Astrocyte of the cerebellum (primary cell): ENCODE measurements at regions not wholly inside any gene's neighbourhood (a gene's known extent, or its start where the extent isn't known, plus 50 kb on each side); places are given as distances from the start of the nearest gene placed in this dataset.

Experiments
- DNase-seq: peaks from one replicate; pipeline ENCODE4 v3.0.0-alpha.2; 2011; ENCODE audit warnings: low read depth
- H3K4me3 ChIP-seq: 2 replicates; pipeline ENCODE4 v1.5.1; 2011; ENCODE audit warnings: mild to moderate bottlenecking, low read depth, low read length, moderate library complexity
- in situ Hi-C: cut with HindIII; loops from 2 replicates; pipeline ENCODE4 v1.10.0; 2017; ENCODE audit warnings: low sequenced_read_pairs
- TF ChIP-seq, protein P1 (sequence below): IDR thresholded peaks from 2 replicates; pipeline ENCODE4 v1.5.1; 2012; ENCODE audit warnings: low read length, low read depth, moderate library complexity, mild to moderate bottlenecking; ENCODE audit errors: missing control alignments

DNA sequence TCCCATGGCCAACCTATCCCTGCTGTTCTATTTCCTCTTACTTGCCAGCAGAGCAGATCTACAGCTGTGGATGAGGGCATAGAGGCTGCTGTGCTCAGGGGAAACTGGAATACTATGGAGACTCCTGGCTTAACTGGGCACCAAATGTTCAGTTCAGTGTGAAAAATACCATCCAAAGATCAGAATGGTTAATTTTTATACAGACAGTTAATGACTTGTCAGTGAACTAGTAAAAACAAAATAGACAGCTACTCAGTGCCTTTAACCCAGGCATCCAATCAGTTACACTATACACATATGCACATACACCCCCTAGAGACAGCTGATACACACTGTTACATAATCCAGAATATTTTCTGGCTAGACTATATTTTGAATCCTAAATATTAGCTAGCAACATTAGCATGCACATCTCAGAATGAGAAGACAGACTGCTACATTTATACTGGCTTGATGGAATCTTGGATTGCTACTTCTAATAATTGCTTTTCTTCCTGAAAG is 59.1 kb upstream of the WIPF1 start:
- TF ChIP-seq, protein P1, sequence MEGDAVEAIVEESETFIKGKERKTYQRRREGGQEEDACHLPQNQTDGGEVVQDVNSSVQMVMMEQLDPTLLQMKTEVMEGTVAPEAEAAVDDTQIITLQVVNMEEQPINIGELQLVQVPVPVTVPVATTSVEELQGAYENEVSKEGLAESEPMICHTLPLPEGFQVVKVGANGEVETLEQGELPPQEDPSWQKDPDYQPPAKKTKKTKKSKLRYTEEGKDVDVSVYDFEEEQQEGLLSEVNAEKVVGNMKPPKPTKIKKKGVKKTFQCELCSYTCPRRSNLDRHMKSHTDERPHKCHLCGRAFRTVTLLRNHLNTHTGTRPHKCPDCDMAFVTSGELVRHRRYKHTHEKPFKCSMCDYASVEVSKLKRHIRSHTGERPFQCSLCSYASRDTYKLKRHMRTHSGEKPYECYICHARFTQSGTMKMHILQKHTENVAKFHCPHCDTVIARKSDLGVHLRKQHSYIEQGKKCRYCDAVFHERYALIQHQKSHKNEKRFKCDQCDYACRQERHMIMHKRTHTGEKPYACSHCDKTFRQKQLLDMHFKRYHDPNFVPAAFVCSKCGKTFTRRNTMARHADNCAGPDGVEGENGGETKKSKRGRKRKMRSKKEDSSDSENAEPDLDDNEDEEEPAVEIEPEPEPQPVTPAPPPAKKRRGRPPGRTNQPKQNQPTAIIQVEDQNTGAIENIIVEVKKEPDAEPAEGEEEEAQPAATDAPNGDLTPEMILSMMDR: no peak
- in situ Hi-C loops: no loop called here

DNA sequence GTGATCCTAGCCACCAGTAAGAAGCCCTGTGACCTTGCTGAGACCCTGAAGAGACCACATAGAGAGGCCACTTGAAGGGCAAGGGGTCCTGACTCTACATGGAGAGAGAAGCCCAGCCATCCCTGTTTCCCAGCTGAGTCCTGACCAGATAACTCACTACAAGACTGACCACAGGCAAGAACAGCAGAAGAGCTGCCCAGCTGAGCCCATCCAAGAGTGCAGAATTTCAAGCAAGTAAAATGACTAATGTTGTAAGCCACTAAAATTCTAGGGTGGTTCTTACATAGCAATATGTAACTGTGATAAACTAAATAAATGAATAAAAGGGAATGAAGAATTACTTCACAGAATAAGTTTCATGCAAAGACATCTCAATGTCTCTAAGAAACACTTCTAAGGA is 58.4 kb upstream of the WIPF1 start:
- TF ChIP-seq, protein P1: no peak

More for the DNA sequence above, 59.1 kb upstream of the WIPF1 start:
- no peak overlapping the region for H3K4me3 ChIP-seq
- no peak for DNase-seq

DNA sequence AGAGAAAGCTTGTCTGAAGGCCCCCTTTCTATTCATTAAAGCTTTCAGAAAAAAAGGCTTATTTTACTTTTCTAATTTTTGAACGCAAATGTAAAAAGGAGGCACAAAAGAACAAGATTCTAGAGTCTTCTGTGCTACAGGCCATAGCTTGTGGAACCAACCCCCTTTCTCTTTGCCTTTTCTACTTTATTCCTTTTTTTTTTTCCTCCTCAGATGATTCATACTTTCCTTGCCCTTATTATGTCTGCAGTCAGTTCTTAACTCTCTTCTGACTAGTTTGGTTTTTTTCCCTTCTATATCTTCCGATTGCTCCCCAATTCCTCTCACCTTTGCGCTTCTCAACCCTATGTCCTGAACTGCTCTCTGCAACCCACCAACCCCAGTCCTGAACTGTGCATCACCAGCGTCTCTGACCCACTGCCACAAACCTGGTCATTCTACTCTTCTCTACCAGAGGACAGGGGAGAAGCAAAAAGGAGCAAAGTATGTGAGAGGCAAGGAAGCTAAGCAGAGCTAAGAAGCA is 56.9 kb upstream of the WIPF1 start:
- TF ChIP-seq, protein P1: no peak
- no peak overlapping the region for H3K4me3 ChIP-seq
- no peak for DNase-seq
- in situ Hi-C loops: no loop called here

More for the DNA sequence above, 58.4 kb upstream of the WIPF1 start:
- DNase-seq: no peak
- in situ Hi-C loops: no loop called here
- no peak overlapping the region for H3K4me3 ChIP-seq

DNA sequence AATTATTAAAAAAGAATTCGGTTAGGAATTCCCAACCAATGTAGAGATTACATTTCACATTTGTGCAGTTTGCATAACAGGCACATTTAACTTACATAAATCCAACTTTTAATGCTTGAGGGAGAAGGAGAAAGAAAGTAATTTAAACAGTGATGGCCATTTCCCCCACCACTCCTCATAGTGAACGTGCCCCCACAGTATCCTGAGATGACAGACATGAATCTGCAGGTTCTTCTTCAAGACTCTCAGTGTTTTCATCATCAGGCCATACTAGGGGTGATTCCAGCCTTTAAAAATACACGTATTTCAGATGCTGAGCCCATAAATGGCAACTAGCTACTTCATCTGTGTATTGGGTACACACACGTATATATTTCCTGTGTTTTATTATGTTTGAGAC is 51.3 kb upstream of the WIPF1 start:
- no peak for DNase-seq
- in situ Hi-C loops: no loop called here
- TF ChIP-seq, protein P1: no peak
- H3K4me3 ChIP-seq: no peak overlapping the region
